ENCODE measurements at regions not wholly inside any gene's neighbourhood (a gene's known extent, or its start where the extent isn't known, plus 50 kb on each side); places are given as distances from the start of the nearest gene placed in this dataset.

DNA sequence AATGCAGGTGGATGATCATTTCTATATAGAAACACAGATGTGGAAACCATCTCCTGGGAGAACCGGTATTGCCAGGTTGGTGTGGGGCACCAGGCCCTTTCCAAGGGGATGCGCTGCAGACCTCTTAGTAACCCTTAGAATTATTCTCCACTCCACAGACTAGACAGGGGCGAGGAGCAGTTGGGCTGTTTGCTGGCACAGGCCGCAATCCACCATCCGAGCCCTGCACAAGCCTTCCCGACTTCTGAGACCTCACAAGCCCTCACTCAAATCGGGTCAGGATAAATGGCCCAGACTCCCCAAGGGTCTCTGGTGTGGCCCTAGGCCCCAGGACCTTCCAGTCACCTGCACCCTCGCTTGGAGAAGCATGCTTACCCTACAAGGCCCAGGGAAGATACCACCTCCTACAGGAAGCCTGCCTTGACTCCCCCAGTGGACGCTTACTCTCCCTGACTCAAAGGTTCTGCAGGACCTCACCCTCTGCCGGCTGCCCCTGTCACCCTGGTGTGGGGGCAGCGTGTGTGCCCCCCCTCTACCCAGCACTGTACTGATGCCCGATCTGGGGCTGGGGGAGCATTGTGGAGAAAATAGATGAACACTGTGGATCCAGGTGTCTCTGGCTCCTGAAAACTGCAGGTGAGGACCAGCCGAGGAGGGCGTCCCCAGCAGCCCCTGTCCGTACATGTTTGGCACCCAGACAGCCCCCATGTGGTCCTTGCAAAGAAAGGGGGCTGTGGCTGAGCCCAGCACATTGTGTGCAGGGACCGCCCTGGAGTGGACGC, 49.8 kb upstream of the ACSF3 start:
- no peak for DNase-seq (ENCODE audit: low read depth, low spot score)

Measured in iPS DF 19.7 (cell line).